ENCODE measurements at regions not wholly inside any gene's neighbourhood (a gene's known extent, or its start where the extent isn't known, plus 50 kb on each side); places are given as distances from the start of the nearest gene placed in this dataset.

DNA sequence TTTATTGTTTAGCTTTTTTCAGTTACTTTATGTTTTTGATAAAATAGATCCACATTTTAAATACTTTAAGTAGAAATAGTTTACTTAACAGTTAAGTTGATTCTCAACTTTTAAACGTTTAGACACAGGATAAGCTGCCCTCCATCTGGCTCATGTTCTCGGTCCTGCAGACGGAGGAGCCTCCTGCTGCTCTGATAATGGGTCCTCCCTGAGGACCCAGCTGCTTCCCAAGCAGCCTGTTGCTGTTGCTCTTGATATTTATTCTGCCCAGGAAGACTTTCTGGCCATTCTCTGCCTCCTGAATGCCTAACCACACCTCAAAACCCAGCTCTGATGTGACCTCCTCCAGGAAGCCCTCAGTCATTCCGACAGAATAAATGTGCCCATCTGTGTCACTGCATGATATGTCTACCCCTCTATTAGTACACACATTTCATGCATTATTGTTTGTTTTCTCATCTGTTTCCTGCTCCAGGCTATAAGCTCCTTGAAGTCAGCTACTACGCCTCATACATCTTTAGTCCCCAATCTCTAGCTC is 267.2 kb upstream of the MSX2 start:
- Histone ChIP-seq H3K4ac (replicated peaks; ENCODE audit: insufficient read length, low read depth, low read length) (no peak overlapping the region), H3K4me3 (ENCODE audit: extremely low read depth in 1 of 4, insufficient read depth in 2 of 4, low read depth in 3 of 4, low read length in 4 of 4) (no peak overlapping the region), H2AK5ac (ENCODE audit: low read depth, low read length) (no peak overlapping the region), H3K4me1 (replicated peaks in 1 of 4; ENCODE audit: control insufficient read depth in 3 of 4, insufficient read depth in 4 of 4, low read length in 3 of 4) (peaks cover 0 to 3% (median 0%) of the 10 kb centered on the region in 4 experiments; a peak in 3 of 7 replicates), H3K79me2 (ENCODE audit: control insufficient read depth in 1 of 2, insufficient read depth in 2 of 2, low read length in 2 of 2) (no peaks in the 10 kb centered on the region), H2BK15ac (ENCODE audit: low read length) (no peak overlapping the region), H3K23ac (ENCODE audit: insufficient read length) (no peak overlapping the region), H3K9me3 (ENCODE audit: insufficient read depth in 2 of 2, low read depth in 1 of 2, low read length in 1 of 2) (no peaks in the 10 kb centered on the region), H2AFZ (ENCODE audit: low read length) (no peak overlapping the region), H4K20me1 (replicated peaks in 1 of 2; ENCODE audit: control insufficient read depth in 1 of 2, insufficient read depth in 2 of 2, low read length in 2 of 2) (no peaks in the 10 kb centered on the region), H3K27ac (ENCODE audit: low read depth, low read length) (no peak overlapping the region), H3K14ac (ENCODE audit: insufficient read length) (no peak overlapping the region), H4K8ac (ENCODE audit: extremely low read depth, insufficient read depth, low read length) (no peak overlapping the region), H2BK120ac (replicated peaks; ENCODE audit: low read depth, low read length) (no peak overlapping the region), H3K9ac (replicated peaks in 1 of 4; ENCODE audit: extremely low read depth in 1 of 4, low read depth in 3 of 4, low read length in 3 of 4) (no peak overlapping the region), H3K18ac (ENCODE audit: extremely low read depth, low read length) (no peak overlapping the region), H2BK5ac (ENCODE audit: low read depth, low read length) (no peak overlapping the region), H3K4me2 (ENCODE audit: insufficient read depth in 1 of 2, low read depth in 2 of 2, low read length in 2 of 2) (no peak overlapping the region), H3K56ac (replicated peaks; ENCODE audit: insufficient read length, low read depth, low read length) (no peak overlapping the region), H3K27me3 (replicated peaks in 1 of 4; ENCODE audit: control insufficient read depth in 3 of 4, extremely low read depth in 1 of 4, insufficient read depth in 3 of 4, low read length in 3 of 4) (no peaks in the 10 kb centered on the region), H3K23me2 (ENCODE audit: low read depth, low read length) (no peaks in the 10 kb centered on the region), H4K5ac (ENCODE audit: insufficient read length, low read depth, low read length) (no peak overlapping the region), H2BK20ac (ENCODE audit: low read length) (no peak overlapping the region), H3K79me1 (ENCODE audit: low read depth, low read length) (no peaks in the 10 kb centered on the region), H3K36me3 (ENCODE audit: control insufficient read depth in 2 of 4, insufficient read depth in 4 of 4, low read length in 3 of 4) (no peaks in the 10 kb centered on the region), H2BK12ac (ENCODE audit: low read depth, low read length) (no peak overlapping the region), H4K91ac (replicated peaks; ENCODE audit: insufficient read length, low read length) (no peak overlapping the region)
- no peak for FAIRE-seq
- WGBS, 2 experiments (ENCODE audit: extremely low coverage in 1 of 2, insufficient coverage in 1 of 2, insufficient read length in 1 of 2, insufficient replicate concordance in 2 of 2, low coverage in 1 of 2, low lambda C conversion rate in 2 of 2, missing lambda C conversion rate in 1 of 2): 75% methylated on average over 5 of the region's 5 CpGs; no CpG with 5 or more reads in 1 of the 2 experiments
- ChIA-PET CTCF (ENCODE audit: partially characterized antibody) (interaction anchor here (0.6 to 1.5 kb wide), 4 partner anchors 36 to 122 kb away, joined by 3 to 4 read pairs (median 3); no protein-coding TSS in a partner anchor), POLR2A (ENCODE audit: partially characterized antibody) (no interaction called here)
- DNase-seq (ENCODE audit: low read depth in 1 of 2, low spot score in 2 of 2): no peak
- TF ChIP-seq TBP (IDR thresholded peaks at IDR 0.05; ENCODE audit: low read depth, low read length) (no peak), JUND (IDR thresholded peaks at IDR 0.05; ENCODE audit: low read length) (no peak), HDAC6 (IDR thresholded peaks at IDR 0.05; ENCODE audit: low read depth, low read length) (no peak), NRF1 (IDR thresholded peaks at IDR 0.05; ENCODE audit: low read depth, low read length) (no peak), POU5F1 (IDR thresholded peaks at IDR 0.05; ENCODE audit: low read depth, low read length) (no peak), CEBPB (IDR thresholded peaks at IDR 0.05; ENCODE audit: low read depth, low read length) (no peak)
- TF ChIP-seq, protein P1, sequence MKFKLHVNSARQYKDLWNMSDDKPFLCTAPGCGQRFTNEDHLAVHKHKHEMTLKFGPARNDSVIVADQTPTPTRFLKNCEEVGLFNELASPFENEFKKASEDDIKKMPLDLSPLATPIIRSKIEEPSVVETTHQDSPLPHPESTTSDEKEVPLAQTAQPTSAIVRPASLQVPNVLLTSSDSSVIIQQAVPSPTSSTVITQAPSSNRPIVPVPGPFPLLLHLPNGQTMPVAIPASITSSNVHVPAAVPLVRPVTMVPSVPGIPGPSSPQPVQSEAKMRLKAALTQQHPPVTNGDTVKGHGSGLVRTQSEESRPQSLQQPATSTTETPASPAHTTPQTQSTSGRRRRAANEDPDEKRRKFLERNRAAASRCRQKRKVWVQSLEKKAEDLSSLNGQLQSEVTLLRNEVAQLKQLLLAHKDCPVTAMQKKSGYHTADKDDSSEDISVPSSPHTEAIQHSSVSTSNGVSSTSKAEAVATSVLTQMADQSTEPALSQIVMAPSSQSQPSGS (IDR thresholded peaks at IDR 0.05; ENCODE audit: low read length): no peak
